22Rv1 (cell line): ENCODE measurements at regions not wholly inside any gene's neighbourhood (a gene's known extent, or its start where the extent isn't known, plus 50 kb on each side); places are given as distances from the start of the nearest gene placed in this dataset.

Experiments used
- ZFX ChIP-seq: fragments of 450-650 bp; IDR thresholded peaks from 2 replicates; pipeline ENCODE4 v1.6.1; 2017; ENCODE audit warnings: antibody characterized with exemption, borderline replicate concordance
- TF ChIP-seq, protein P1 (sequence below): fragments of 450-650 bp; IDR thresholded peaks from 2 replicates; pipeline ENCODE4 v1.5.1; 2017; ENCODE audit warnings: mild to moderate bottlenecking

DNA sequence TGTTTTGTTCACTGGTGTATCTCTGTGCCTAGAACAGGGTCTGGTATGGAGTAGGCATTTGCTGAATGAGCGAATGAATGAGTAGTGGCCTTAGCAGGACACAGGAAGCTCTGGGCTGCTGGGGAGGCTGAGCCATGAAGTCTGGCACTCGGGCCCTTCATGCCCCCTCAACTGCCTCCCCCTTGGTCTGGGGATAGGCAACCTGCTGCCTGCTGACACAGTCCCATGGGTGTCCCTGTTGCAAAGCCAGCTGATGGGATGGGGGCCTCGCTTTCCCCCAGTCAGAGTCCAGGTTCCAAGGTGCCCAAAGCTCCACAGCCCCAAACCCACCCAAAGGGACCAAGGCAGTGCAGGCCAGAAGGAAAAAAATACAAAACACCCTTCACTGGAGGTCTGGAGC lies 107.0 kb upstream of the CASZ1 start:
- TF ChIP-seq, protein P1, sequence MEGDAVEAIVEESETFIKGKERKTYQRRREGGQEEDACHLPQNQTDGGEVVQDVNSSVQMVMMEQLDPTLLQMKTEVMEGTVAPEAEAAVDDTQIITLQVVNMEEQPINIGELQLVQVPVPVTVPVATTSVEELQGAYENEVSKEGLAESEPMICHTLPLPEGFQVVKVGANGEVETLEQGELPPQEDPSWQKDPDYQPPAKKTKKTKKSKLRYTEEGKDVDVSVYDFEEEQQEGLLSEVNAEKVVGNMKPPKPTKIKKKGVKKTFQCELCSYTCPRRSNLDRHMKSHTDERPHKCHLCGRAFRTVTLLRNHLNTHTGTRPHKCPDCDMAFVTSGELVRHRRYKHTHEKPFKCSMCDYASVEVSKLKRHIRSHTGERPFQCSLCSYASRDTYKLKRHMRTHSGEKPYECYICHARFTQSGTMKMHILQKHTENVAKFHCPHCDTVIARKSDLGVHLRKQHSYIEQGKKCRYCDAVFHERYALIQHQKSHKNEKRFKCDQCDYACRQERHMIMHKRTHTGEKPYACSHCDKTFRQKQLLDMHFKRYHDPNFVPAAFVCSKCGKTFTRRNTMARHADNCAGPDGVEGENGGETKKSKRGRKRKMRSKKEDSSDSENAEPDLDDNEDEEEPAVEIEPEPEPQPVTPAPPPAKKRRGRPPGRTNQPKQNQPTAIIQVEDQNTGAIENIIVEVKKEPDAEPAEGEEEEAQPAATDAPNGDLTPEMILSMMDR = no peak
- TF ChIP-seq ZFX = no peak
